Choroid plexus epithelial cell (primary cell): ENCODE measurements at regions not wholly inside any gene's neighbourhood (a gene's known extent, or its start where the extent isn't known, plus 50 kb on each side); places are given as distances from the start of the nearest gene placed in this dataset.

ENCODE experiments used
- DNase-seq: peaks from one replicate; pipeline ENCODE4 v3.0.0-alpha.2; 2010; ENCODE audit warnings: low read depth
- H3K4me3 ChIP-seq: 2 replicates; pipeline ENCODE4 v1.5.1; 2011; ENCODE audit warnings: low read depth, mild to moderate bottlenecking, control low read depth, low read length, moderate library complexity
- CTCF ChIP-seq: conservative IDR thresholded peaks from 2 replicates; pipeline ENCODE4 v1.5.1; 2011; ENCODE audit warnings: low read depth, mild to moderate bottlenecking, control low read depth, inconsistent platforms, low read length, moderate library complexity

GRCh38 chr13:68473834-68474326 is 1243.7 kb upstream of the PCDH9 start:
- no peak overlapping the region for H3K4me3 ChIP-seq

DNA sequence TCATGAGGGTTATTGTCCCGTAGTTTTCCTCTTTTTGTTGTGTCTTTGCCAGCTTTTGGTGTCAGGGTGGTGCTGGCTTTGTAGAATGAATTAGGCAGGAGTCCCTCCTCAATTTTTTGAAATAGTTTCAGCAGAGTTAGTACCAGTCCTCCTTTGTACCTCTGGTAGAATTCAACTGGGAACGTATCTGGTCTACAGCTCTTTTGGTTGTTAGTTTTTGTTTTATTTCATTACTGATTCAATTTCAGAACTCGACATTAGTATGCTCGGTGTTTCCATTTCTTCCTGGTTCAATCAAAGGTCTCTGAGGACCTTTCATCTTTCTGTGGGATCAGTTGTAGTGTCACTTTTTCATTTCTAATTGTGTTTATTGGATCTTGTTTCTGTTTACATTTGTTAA is 1237.0 kb upstream of the PCDH9 start:
- TF ChIP-seq CTCF, result no peak
- no peak overlapping the region for H3K4me3 ChIP-seq
- no peak for DNase-seq

More at GRCh38 chr13:68473834-68474326, 1243.7 kb upstream of the PCDH9 start:
- no peak for TF ChIP-seq CTCF
- DNase-seq, result no peak

DNA sequence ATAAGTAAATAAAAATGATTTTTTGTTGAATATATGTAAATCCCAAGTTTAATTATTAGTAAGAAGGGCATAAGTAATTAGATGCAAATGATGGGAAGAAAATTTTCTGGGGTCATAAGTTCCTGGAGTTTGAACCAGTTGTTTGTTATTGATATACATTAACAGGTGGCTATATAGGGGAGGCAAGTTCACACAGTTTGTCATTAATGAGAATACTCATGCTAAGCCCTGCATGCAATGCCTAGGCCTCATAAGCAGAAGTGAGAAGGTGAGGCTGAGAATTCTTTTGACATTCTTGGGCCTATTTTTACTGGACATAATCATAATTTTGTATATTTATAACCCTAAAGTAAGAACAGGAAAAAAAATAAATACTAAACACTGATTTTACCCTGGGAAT is 1210.7 kb upstream of the PCDH9 start:
- no peak overlapping the region for H3K4me3 ChIP-seq

DNA sequence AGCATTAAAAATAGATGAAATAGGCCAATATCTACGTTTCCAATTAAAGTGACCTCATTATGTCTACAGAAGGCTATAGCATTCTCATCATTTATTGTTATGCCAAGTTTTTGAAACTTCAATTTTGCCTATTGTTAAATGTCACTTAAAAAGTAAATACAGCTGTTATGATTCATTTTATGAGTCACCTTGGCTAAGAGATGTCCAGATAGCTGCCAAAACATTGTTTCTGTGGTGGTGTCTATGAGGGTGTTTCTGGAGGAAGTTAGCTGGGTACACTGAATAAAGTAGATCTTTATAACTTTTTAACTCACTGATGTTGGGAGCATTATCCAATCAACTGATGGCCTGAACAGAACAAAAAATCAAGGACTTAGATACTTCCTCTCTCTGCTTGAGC is 1209.7 kb upstream of the PCDH9 start:
- DNase-seq, result peak; percentile 14
- TF ChIP-seq CTCF, result no peak

More for the DNA sequence above, 1210.7 kb upstream of the PCDH9 start:
- no peak for DNase-seq
- no peak for TF ChIP-seq CTCF

DNA sequence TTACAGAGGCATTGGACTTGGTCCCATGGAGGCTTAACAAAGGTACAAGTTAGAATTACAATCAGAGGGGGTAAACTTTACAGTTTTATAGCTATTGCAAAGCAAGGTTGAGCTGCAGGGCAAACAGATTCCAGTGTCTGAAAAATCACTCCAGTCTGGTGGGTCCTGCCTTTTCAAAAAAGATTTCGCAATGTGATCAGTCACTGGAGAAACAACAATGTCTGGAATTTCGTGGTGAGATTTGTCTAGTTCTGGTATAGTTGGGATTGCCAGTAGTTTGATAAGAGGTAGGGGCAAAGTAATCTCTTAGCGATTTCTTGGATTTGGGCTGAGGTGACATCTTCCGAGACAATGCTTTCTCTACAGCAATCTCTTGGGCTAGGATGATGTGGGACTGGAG is 1198.2 kb upstream of the PCDH9 start:
- TF ChIP-seq CTCF, result no peak
- DNase-seq, result peak; percentile 10
- H3K4me3 ChIP-seq, result no peak overlapping the region

More for the DNA sequence above, 1209.7 kb upstream of the PCDH9 start:
- no peak overlapping the region for H3K4me3 ChIP-seq

DNA sequence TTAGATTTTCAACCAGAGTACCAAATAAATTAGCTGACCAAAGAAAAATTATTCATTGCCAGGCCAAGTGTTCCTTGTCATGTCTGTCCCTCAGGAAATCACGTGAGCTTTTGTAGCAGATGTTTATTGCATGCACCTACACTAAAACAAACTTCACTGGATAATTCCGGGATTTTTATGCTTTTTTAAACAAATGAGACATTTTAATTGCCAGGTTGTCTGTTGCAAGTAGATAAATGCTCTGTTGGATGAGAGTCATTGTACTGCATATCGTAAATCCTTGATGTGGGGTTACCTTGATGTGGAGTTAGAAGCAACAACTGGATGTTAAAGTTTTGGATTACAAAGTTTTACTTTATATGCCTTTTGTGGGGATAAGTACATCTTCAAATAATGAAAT is 1187.7 kb upstream of the PCDH9 start:
- H3K4me3 ChIP-seq, result no peak overlapping the region
- no peak for DNase-seq
- no peak for TF ChIP-seq CTCF

- TF ChIP-seq CTCF, result no peak
- H3K4me3 ChIP-seq, result no peak overlapping the region
- no peak for DNase-seq
Measured at GRCh38 chr13:68410007-68410406, 1179.9 kb upstream of the PCDH9 start.
